Liver (tissue), 7 donors: ENCODE measurements at regions not wholly inside any gene's neighbourhood (a gene's known extent, or its start where the extent isn't known, plus 50 kb on each side); places are given as distances from the start of the nearest gene placed in this dataset.

Experiments used
- DNase-seq: peaks from one replicate; pipeline ENCODE4 v3.0.0-alpha.2; 2017; ENCODE audit warnings: low spot score
- H3K27ac ChIP-seq, 2 donors: one replicate each; pipeline ENCODE4 v1.7.0; 2013; ENCODE audit warnings: inconsistent platforms in 2 of 2, low read length in 2 of 2, control low read depth in 1 of 2, low read depth in 1 of 2, mild to moderate bottlenecking in 1 of 2
- H3K27me3 ChIP-seq, 4 donors: one replicate each; pipeline versions ENCODE4 v1.6.1 to v1.7.0; 2013; ENCODE audit warnings: low read length in 3 of 4, inconsistent platforms in 1 of 4, mild to moderate bottlenecking in 1 of 4, moderate library complexity in 1 of 4; ENCODE audit not compliant: control insufficient read depth in 4 of 4, insufficient read depth in 4 of 4
- H3K36me3 ChIP-seq, 4 donors: one replicate each; pipeline versions ENCODE4 v1.6.1 to v1.7.0; 2013; ENCODE audit warnings: low read length in 3 of 4, mild to moderate bottlenecking in 3 of 4, low read depth in 1 of 4, moderate library complexity in 1 of 4; ENCODE audit not compliant: control insufficient read depth in 4 of 4, insufficient read depth in 3 of 4
- H3K4me1 ChIP-seq, 4 donors: one replicate each; pipeline versions ENCODE4 v1.6.1 to v1.7.0; 2013; ENCODE audit warnings: low read length in 3 of 4, mild to moderate bottlenecking in 3 of 4, moderate library complexity in 1 of 4; ENCODE audit not compliant: control insufficient read depth in 4 of 4, insufficient read depth in 4 of 4
- H3K4me3 ChIP-seq, 3 donors: one replicate each; pipeline versions ENCODE4 v1.6.1 to v1.7.0; 2013; ENCODE audit warnings: low read length in 3 of 3, control low read depth in 1 of 3, low read depth in 1 of 3, mild to moderate bottlenecking in 1 of 3
- H3K9ac ChIP-seq, 2 donors: one replicate each; pipeline ENCODE4 v1.7.0; 2013; ENCODE audit warnings: low read length in 2 of 2, mild to moderate bottlenecking in 2 of 2, moderate library complexity in 2 of 2, control low read depth in 1 of 2, low read depth in 1 of 2
- H3K9me3 ChIP-seq, 4 donors: one replicate each; pipeline versions ENCODE4 v1.6.1 to v1.7.0; 2013; ENCODE audit warnings: low read length in 3 of 4; ENCODE audit not compliant: control insufficient read depth in 4 of 4
- EGR1 ChIP-seq, 2 donors: IDR thresholded peaks; 2 replicates each; pipeline ENCODE4 v1.6.1; 2016 to 2018; ENCODE audit warnings: antibody characterized with exemption in 2 of 2, low read depth in 2 of 2
- FOXA1 ChIP-seq: IDR thresholded peaks from 2 replicates; pipeline ENCODE4 v1.6.1; 2016; ENCODE audit warnings: antibody characterized with exemption
- FOXA2 ChIP-seq: IDR thresholded peaks from 2 replicates; pipeline ENCODE4 v1.6.1; 2016; ENCODE audit warnings: antibody characterized with exemption
- GABPA ChIP-seq, 2 donors: IDR thresholded peaks in 1 of 2; conservative IDR thresholded peaks in 1 of 2; 2 replicates each; pipeline ENCODE4 v1.6.1; 2016; ENCODE audit warnings: antibody characterized with exemption in 2 of 2, mild to moderate bottlenecking in 1 of 2, moderate library complexity in 1 of 2
- HNF4A ChIP-seq, 2 donors: conservative IDR thresholded peaks; 2 replicates each; pipeline ENCODE4 v1.6.1; 2016; ENCODE audit warnings: antibody characterized with exemption in 2 of 2, mild to moderate bottlenecking in 2 of 2
- HNF4G ChIP-seq: IDR thresholded peaks from 2 replicates; pipeline ENCODE4 v1.6.1; 2016; ENCODE audit warnings: antibody characterized with exemption
- JUND ChIP-seq, 2 donors: IDR thresholded peaks; 2 replicates each; pipeline ENCODE4 v1.6.1; 2016; ENCODE audit warnings: antibody characterized with exemption in 2 of 2
- NR2F2 ChIP-seq: IDR thresholded peaks from 2 replicates; pipeline ENCODE4 v1.6.1; 2016; ENCODE audit warnings: antibody characterized with exemption
- RAD21 ChIP-seq, 2 donors: IDR thresholded peaks; 2 replicates each; pipeline ENCODE4 v1.6.1; 2016; ENCODE audit warnings: antibody characterized with exemption in 2 of 2, mild to moderate bottlenecking in 2 of 2
- RXRA ChIP-seq, 2 donors: IDR thresholded peaks; 2 replicates each; pipeline ENCODE4 v1.6.1; 2017 to 2018; ENCODE audit warnings: antibody characterized with exemption in 2 of 2, mild to moderate bottlenecking in 1 of 2
- SP1 ChIP-seq: IDR thresholded peaks from 2 replicates; pipeline ENCODE4 v1.6.1; 2018; ENCODE audit warnings: antibody characterized with exemption, mild to moderate bottlenecking
- TAF1 ChIP-seq: conservative IDR thresholded peaks from 2 replicates; pipeline ENCODE4 v1.6.1; 2016; ENCODE audit warnings: antibody characterized with exemption, mild to moderate bottlenecking
- YY1 ChIP-seq: IDR thresholded peaks from 2 replicates; pipeline ENCODE4 v1.6.1; 2016; ENCODE audit warnings: antibody characterized with exemption, mild to moderate bottlenecking
- WGBS: extraction: QIAGEN DNeasy Blood & Tissue Kit; methylation state at CpG from one replicate; pipeline ENCODE4 v1.1.7; 2013; 5-methylcytosine and 5-hydroxymethylcytosine counted together
- TF ChIP-seq, protein P1 (sequence below): IDR thresholded peaks from 2 replicates; pipeline ENCODE4 v1.6.1; 2016; ENCODE audit warnings: antibody characterized with exemption
- TF ChIP-seq, protein P2 (sequence below): IDR thresholded peaks from 2 replicates; pipeline ENCODE4 v1.6.1; 2016; ENCODE audit warnings: antibody characterized with exemption, mild to moderate bottlenecking
- TF ChIP-seq, protein P3 (sequence below): IDR thresholded peaks from 2 replicates; pipeline ENCODE4 v1.6.1; 2016; ENCODE audit warnings: antibody characterized with exemption
- donor health status: healthy.
- donor health status: healthy.
- donor health status: healthy.
- donor health status: healthy.

DNA sequence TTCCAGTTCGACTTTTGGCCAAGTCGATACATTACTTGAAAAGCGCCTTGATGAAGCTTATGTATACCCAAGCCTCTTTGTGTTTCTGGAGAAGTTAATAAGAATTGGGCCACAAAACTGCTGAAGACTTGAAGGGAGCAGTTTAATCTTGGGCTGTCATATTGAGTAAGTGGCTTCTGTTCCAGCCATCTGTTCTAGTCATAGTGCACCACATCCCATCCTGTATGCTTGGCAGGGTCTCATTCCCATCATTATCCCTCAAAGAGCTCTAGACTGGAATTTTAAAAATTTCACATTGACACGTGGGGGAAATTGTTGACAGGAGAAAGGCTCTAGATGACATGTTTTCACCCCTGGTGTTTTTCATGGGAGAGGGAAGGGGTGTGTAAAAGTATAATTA is 196.6 kb upstream of the PLPP4 start (continued):
- TF ChIP-seq FOXA2 (no peak), HNF4A (conservative IDR thresholded peaks at IDR 0.05) (no peak), SP1 (no peak)

DNA sequence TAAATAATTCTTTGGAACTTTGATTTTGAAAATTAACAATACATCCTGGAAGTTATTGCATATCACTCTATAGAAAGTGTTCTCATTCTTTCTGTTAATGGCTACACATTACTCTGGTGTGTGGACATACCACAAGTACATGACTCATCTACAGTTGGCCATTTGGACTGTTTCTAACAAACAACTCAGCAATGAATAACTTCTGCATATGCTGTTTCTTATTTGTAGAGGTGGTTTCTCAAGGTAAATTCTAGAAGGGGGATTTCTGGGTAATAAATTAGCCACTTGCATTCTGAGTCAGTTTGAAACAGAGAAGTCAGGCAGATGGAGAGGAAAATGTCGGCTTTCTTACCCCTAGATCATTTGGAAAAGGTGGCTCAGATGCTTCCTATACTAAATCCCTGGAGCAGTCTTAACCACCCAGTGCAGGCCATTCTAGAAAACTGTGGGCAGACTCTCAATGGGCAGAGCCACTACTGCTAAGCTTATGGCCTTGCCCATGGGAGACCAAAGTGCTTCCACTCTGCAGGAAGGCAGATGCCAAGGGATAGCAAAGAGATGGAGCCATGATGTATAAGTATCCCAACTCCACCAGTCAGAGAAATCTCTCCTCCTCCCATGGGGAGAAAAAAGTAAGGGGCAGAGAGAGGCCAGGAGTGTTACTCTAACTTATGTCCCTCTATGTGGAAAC is 194.0 kb upstream of the PLPP4 start:
- H3K9me3 ChIP-seq, result peaks cover 0 to 5% (median 0%) of the 10 kb centered on the region in 4 donors
- TF ChIP-seq FOXA2 (no peak), GABPA (IDR thresholded peaks at IDR 0.05 in 1 of 2, conservative IDR thresholded peaks at IDR 0.05 in 1 of 2) (no peak), NR2F2 (no peak), HNF4A (conservative IDR thresholded peaks at IDR 0.05) (no peak), HNF4G (no peak), EGR1 (IDR thresholded peaks at IDR 0.05; ENCODE audit: low read depth in 2 of 2) (no peak), YY1 (no peak), TAF1 (no peak), JUND (IDR thresholded peaks at IDR 0.05) (no peak)
- TF ChIP-seq, protein P1, sequence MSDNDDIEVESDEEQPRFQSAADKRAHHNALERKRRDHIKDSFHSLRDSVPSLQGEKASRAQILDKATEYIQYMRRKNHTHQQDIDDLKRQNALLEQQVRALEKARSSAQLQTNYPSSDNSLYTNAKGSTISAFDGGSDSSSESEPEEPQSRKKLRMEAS, result no peak
- TF ChIP-seq, protein P2, sequence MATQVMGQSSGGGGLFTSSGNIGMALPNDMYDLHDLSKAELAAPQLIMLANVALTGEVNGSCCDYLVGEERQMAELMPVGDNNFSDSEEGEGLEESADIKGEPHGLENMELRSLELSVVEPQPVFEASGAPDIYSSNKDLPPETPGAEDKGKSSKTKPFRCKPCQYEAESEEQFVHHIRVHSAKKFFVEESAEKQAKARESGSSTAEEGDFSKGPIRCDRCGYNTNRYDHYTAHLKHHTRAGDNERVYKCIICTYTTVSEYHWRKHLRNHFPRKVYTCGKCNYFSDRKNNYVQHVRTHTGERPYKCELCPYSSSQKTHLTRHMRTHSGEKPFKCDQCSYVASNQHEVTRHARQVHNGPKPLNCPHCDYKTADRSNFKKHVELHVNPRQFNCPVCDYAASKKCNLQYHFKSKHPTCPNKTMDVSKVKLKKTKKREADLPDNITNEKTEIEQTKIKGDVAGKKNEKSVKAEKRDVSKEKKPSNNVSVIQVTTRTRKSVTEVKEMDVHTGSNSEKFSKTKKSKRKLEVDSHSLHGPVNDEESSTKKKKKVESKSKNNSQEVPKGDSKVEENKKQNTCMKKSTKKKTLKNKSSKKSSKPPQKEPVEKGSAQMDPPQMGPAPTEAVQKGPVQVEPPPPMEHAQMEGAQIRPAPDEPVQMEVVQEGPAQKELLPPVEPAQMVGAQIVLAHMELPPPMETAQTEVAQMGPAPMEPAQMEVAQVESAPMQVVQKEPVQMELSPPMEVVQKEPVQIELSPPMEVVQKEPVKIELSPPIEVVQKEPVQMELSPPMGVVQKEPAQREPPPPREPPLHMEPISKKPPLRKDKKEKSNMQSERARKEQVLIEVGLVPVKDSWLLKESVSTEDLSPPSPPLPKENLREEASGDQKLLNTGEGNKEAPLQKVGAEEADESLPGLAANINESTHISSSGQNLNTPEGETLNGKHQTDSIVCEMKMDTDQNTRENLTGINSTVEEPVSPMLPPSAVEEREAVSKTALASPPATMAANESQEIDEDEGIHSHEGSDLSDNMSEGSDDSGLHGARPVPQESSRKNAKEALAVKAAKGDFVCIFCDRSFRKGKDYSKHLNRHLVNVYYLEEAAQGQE, result no peak
- TF ChIP-seq, protein P3, sequence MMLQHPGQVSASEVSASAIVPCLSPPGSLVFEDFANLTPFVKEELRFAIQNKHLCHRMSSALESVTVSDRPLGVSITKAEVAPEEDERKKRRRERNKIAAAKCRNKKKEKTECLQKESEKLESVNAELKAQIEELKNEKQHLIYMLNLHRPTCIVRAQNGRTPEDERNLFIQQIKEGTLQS, result no peak
- no peak for DNase-seq
- 73% methylated on average over 1 of the region's 1 CpG for WGBS
- H3K4me1 ChIP-seq, result no peaks in the 10 kb centered on the region
- peaks cover 0 to 4% (median 0%) of the 10 kb centered on the region in 4 donors for H3K27me3 ChIP-seq
- H3K36me3 ChIP-seq, result no peaks in the 10 kb centered on the region
- H3K27ac ChIP-seq, result no peak overlapping the region
- H3K9ac ChIP-seq, result no peak overlapping the region
- no peak overlapping the region for H3K4me3 ChIP-seq

DNA sequence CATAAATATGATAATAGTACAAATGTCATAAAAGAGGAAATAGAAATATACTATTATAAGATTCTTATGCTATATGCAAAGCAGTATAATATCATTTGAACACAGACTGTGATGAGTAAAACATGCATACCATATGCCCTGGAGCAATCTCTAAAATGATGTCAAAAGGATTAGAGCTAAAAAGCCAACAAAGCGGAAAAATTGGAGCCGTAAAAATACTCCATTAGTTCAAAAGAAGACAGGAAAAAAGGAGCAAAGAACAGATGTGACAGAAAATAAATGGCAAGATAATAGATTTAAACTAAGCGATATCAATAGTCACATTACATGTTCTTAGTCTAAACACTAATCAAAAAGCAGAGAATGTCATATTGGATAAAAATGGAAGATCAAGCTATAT is 191.0 kb upstream of the PLPP4 start:
- peaks cover 0 to 4% (median 0%) of the 10 kb centered on the region in 4 donors for H3K27me3 ChIP-seq
- no peak overlapping the region for H3K9ac ChIP-seq
- H3K4me1 ChIP-seq, result no peaks in the 10 kb centered on the region
- no peaks in the 10 kb centered on the region for H3K36me3 ChIP-seq
- no peak overlapping the region for H3K27ac ChIP-seq
- WGBS, result 91% methylated on average over 3 of the region's 3 CpGs
- H3K9me3 ChIP-seq, result peaks cover 0 to 5% (median under 1%) of the 10 kb centered on the region in 4 donors
- H3K4me3 ChIP-seq, result no peak overlapping the region
- TF ChIP-seq RXRA (IDR thresholded peaks at IDR 0.05), result no peak
- TF ChIP-seq RAD21 (IDR thresholded peaks at IDR 0.05), result no peak
- no peak for TF ChIP-seq FOXA1
- DNase-seq, result no peak
